ENCODE measurements at regions not wholly inside any gene's neighbourhood (a gene's known extent, or its start where the extent isn't known, plus 50 kb on each side); places are given as distances from the start of the nearest gene placed in this dataset.
A peak's percentile ranks its signal among the peaks of the same experiment; 100 is the strongest.

DNA sequence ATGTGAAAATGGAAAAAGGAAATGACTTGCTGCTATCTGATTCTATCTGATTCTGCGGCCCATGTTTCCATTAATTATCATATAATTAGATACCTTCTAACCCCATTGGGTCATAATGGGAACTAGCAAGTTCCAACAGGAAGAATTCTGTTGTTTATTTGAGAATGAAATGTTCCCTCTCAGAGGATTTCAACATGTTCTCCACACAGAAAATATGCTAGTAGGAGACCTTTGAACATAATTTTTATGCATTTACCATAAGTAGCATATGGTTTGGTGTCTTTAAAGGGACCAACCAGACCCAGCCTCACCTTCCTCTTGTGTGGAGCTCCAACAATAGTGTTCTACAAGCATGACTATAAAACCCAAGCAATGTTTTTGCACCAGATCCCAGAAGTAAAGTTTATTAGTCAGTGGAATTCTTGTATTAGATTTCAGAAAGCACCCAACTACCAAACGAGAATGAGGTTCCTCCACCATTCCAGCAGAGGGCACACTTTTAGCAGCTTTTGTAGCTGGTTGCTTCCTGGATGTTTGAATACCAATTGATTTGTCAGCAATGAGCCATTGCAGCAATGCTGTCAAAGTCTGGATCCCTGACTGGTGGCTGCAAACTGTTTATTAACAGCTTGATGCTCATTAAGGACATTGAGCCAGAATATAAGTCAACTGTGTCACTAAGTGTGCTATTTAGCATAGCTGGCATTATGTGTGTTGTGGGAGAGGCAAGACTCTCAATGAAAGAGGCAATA, 143.6 kb upstream of the GJE1 start:
- DNase-seq (no peak), ATAC-seq (no peak)
- intact Hi-C loops (cut with DNase I), result no loop called here
- no peaks in the 10 kb centered on the region for H3K9me3 ChIP-seq
- no peaks in the 10 kb centered on the region for H3K4me1 ChIP-seq
- no peak overlapping the region for H3K4me3 ChIP-seq
- no peak overlapping the region for H3K27ac ChIP-seq
- H3K27me3 ChIP-seq (ENCODE audit: low read depth), result no peaks in the 10 kb centered on the region
- TF ChIP-seq, protein P1, sequence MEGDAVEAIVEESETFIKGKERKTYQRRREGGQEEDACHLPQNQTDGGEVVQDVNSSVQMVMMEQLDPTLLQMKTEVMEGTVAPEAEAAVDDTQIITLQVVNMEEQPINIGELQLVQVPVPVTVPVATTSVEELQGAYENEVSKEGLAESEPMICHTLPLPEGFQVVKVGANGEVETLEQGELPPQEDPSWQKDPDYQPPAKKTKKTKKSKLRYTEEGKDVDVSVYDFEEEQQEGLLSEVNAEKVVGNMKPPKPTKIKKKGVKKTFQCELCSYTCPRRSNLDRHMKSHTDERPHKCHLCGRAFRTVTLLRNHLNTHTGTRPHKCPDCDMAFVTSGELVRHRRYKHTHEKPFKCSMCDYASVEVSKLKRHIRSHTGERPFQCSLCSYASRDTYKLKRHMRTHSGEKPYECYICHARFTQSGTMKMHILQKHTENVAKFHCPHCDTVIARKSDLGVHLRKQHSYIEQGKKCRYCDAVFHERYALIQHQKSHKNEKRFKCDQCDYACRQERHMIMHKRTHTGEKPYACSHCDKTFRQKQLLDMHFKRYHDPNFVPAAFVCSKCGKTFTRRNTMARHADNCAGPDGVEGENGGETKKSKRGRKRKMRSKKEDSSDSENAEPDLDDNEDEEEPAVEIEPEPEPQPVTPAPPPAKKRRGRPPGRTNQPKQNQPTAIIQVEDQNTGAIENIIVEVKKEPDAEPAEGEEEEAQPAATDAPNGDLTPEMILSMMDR (IDR thresholded peaks at IDR 0.05), result peak; percentile 52
- no peaks in the 10 kb centered on the region for H3K36me3 ChIP-seq

DNA sequence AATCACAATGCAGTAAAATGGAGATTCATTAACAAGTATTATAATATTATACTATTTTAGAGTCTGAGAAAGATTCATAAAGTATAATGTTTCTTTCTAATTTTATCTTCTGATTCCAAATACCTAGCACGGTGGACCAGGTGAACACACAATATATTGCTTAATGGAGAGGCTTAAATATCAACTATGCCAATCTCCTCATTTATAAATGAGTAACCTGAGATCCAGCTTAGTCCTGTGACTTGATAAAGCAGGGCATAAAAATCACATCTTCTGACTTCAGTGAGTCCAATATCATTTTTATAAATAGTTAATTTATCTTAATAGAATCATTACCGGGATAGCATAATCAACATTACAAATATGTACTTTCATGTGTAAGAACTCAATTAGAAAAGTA, 144.4 kb upstream of the GJE1 start:
- Histone ChIP-seq H3K27ac (no peak overlapping the region), H3K9me3 (no peaks in the 10 kb centered on the region), H3K4me3 (no peak overlapping the region), H3K4me1 (no peaks in the 10 kb centered on the region), H3K27me3 (ENCODE audit: low read depth) (no peaks in the 10 kb centered on the region), H3K36me3 (no peaks in the 10 kb centered on the region)
- DNase-seq (no peak), ATAC-seq (no peak)
- intact Hi-C loops (cut with DNase I), result no loop called here
- TF ChIP-seq, protein P1 (IDR thresholded peaks at IDR 0.05), result no peak

DNA sequence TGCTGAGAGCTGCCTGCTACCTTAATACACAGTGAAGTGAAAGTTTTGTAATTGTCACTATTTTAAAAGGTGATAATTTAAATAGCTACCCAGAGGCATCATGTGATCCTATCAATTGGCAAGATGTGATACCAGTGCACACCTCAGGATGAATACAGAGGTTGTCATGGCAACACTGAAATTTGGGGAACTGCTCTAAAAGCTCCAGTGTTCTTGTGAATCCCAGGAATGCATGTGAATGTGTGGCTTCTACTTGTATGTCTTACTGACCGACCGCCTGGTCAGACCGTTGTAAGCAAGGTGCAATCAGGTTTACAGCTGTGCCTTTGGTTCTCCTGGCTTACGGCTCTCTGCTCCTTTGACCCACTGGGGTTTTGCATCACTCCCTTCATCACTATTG, 146.3 kb upstream of the GJE1 start:
- intact Hi-C loops (cut with DNase I), result no loop called here
- H3K27ac ChIP-seq, result no peak overlapping the region
- no peak for ATAC-seq
- TF ChIP-seq, protein P1 (IDR thresholded peaks at IDR 0.05), result no peak
- no peak overlapping the region for H3K4me3 ChIP-seq
- no peaks in the 10 kb centered on the region for H3K27me3 ChIP-seq (ENCODE audit: low read depth)
- DNase-seq, result no peak
- no peaks in the 10 kb centered on the region for H3K36me3 ChIP-seq
- no peaks in the 10 kb centered on the region for H3K4me1 ChIP-seq
- H3K9me3 ChIP-seq, result no peaks in the 10 kb centered on the region

DNA sequence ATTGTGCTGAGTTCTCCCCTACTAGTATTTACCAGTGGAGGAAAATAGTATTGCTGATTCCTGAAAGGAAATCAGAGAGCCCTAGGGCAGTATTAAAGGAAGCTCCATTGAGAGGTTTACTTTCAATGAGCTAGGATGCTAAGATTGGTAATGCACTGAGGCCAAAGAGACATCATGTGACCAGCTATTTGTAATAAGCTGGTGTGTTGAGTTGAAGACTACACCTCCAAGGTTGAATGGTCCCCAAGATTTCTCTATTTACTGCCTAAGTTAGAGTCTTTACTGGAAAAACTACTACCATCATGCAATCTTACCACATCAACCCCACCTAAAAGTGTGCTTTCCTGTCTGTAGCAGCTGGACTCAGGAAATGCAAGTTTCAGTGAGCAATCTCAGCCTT, 151.5 kb upstream of the GJE1 start:
- no peak overlapping the region for H3K4me3 ChIP-seq
- TF ChIP-seq, protein P1 (IDR thresholded peaks at IDR 0.05), result no peak
- no peaks in the 10 kb centered on the region for H3K4me1 ChIP-seq
- no peaks in the 10 kb centered on the region for H3K27me3 ChIP-seq (ENCODE audit: low read depth)
- no peaks in the 10 kb centered on the region for H3K9me3 ChIP-seq
- H3K36me3 ChIP-seq, result no peaks in the 10 kb centered on the region
- intact Hi-C loops (cut with DNase I), result no loop called here
- DNase-seq, result no peak
- no peak for ATAC-seq
- no peak overlapping the region for H3K27ac ChIP-seq

DNA sequence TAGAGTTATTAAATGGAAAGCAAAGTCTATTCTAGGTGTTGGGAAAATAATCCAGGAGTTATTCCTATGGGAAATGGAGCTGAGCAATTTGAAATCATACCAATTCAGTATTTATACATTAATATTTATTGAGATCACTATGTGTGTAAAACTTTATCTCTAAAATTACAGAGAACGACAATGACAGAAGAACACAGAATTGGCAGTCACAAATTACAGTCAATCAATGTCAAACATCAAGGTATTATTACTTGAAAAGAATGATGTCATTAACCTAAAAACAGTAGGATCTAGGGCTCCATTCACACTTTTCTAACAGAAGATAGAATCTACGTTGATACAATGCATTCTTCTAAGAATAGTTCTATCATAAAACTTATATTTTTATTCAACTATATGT, 154.9 kb upstream of the GJE1 start:
- H3K4me3 ChIP-seq, result no peak overlapping the region
- ATAC-seq, result no peak

More for the DNA sequence above, 154.9 kb upstream of the GJE1 start:
- Histone ChIP-seq H3K4me1 (no peaks in the 10 kb centered on the region), H3K36me3 (no peaks in the 10 kb centered on the region), H3K27me3 (ENCODE audit: low read depth) (no peaks in the 10 kb centered on the region), H3K9me3 (no peaks in the 10 kb centered on the region), H3K27ac (no peak overlapping the region)
- TF ChIP-seq, protein P1 (IDR thresholded peaks at IDR 0.05), result no peak
- intact Hi-C loops (cut with DNase I), result no loop called here
- no peak for DNase-seq

All from lower lobe of right lung (tissue), 2 donors.